Activated T-helper 2 cell treated with anti-CD3 and anti-CD28 coated beads, Interferon-gamma antibody, Interleukin-2, Interleukin-4, amounts not matched to agents 10 μg/mL and 5 μg/mL and 100 μg/mL, durations not matched to agents 14 hours and 24 hours and 36 hours (primary cell): ENCODE measurements at regions not wholly inside any gene's neighbourhood (a gene's known extent, or its start where the extent isn't known, plus 50 kb on each side); places are given as distances from the start of the nearest gene placed in this dataset.

Source experiments
- DNase-seq: peaks from one replicate; pipeline ENCODE4 v3.0.0; 2021; ENCODE audit warnings: low spot score
- H3K27ac Mint-ChIP-seq: one replicate; pipeline ENCODE4 v1.8.0; 2021; ENCODE audit warnings: mixed read lengths
- H3K27me3 Mint-ChIP-seq: one replicate; pipeline ENCODE4 v1.8.0; 2021; ENCODE audit warnings: low read depth, mixed read lengths
- H3K36me3 Mint-ChIP-seq: one replicate; pipeline ENCODE4 v1.8.0; 2021; ENCODE audit warnings: low read depth, mixed read lengths
- H3K4me1 Mint-ChIP-seq: one replicate; pipeline ENCODE4 v1.8.0; 2021; ENCODE audit warnings: low read depth, mixed read lengths
- H3K4me3 Mint-ChIP-seq: one replicate; pipeline ENCODE4 v1.8.0; 2021; ENCODE audit warnings: low read depth, mild to moderate bottlenecking, moderate library complexity, mixed read lengths
- H3K9me3 Mint-ChIP-seq: one replicate; pipeline ENCODE4 v1.8.0; 2021; ENCODE audit warnings: mixed read lengths
- intact Hi-C: fragments of 100-400 bp; cut with micrococcal nuclease; formaldehyde crosslinking; loops from one replicate; pipeline ENCODE4 v1.15.1; 2023

DNA sequence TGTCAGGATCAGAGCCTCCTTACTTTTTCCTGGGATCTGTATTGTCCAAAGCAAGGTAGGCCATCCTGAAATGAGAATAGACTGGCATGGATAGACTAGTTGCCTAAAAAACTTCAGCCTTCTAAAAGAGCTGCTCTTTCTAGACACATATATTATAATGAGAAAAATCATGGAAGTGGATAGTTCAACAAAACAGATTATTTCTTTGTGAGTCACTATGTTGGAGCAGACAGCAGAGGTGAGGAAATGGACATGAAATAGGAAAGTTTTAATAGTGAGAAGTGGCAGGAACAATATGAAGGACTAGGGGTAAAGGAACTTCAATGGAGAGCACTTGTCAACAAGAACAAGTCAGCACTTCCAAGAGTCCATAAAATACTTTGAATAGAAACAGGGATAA is 101.9 kb upstream of the ANO3 start:
- no peak overlapping the region for H3K4me3 Mint-ChIP-seq
- H3K9me3 Mint-ChIP-seq, result peaks cover 4% of the 10 kb centered on the region
- no peak overlapping the region for H3K27ac Mint-ChIP-seq
- H3K4me1 Mint-ChIP-seq, result no peaks in the 10 kb centered on the region
- intact Hi-C loops, result no loop called here
- DNase-seq, result no peak
- H3K27me3 Mint-ChIP-seq, result no peaks in the 10 kb centered on the region
- H3K36me3 Mint-ChIP-seq, result no peaks in the 10 kb centered on the region

GRCh38 chr11:26231252-26231661 is 100.7 kb upstream of the ANO3 start:
- no peak overlapping the region for H3K4me3 Mint-ChIP-seq
- H3K27ac Mint-ChIP-seq, result no peak overlapping the region
- intact Hi-C loops, result no loop called here
- H3K27me3 Mint-ChIP-seq, result no peaks in the 10 kb centered on the region
- DNase-seq, result no peak
- H3K36me3 Mint-ChIP-seq, result no peaks in the 10 kb centered on the region
- no peaks in the 10 kb centered on the region for H3K4me1 Mint-ChIP-seq
- peaks cover 4% of the 10 kb centered on the region for H3K9me3 Mint-ChIP-seq

DNA sequence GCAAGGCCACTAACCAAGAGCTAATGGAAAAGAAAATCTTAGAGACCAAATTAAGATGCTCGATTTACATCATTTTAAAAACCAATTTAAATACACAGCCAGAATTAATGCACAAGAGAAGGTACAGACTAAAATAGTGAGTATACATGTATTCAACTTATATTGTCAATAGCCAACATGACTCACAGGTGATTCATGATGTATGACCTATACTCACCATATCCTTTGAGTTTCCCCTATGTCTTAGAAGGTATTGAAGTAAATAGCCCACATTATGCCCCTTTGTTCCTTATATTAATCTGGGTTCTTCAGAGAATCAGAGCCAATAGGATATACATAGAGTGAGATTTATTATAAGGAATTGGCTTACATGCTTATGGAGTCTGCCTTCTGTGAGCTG is 97.5 kb upstream of the ANO3 start:
- Mint-ChIP-seq H3K36me3 (no peaks in the 10 kb centered on the region), H3K27ac (no peak overlapping the region), H3K9me3 (peaks cover 4% of the 10 kb centered on the region), H3K4me1 (no peaks in the 10 kb centered on the region), H3K4me3 (no peak overlapping the region), H3K27me3 (no peaks in the 10 kb centered on the region)
- intact Hi-C loops, result no loop called here
- DNase-seq, result no peak

DNA sequence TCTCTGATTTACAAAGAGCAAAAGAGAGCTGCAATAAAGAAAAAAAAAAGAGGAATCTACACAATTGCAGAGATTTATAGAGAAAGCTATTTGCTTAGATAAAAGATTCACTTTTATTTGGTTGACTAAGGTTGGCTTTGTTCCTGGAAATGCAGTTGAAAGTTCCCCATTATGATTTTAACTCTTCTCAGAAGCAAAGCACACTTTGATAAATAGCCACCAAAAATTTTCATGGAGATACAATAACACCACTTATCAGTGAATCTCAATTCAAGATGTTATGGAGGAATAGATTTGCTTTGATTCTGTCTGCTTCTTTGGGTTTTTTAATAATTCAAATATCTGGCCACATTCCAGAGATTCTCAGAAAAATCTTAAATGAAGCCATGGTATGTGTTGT is 88.5 kb upstream of the ANO3 start:
- Mint-ChIP-seq H3K4me1 (no peaks in the 10 kb centered on the region), H3K27ac (no peak overlapping the region), H3K27me3 (no peaks in the 10 kb centered on the region), H3K36me3 (no peaks in the 10 kb centered on the region), H3K9me3 (peaks cover 6% of the 10 kb centered on the region), H3K4me3 (no peak overlapping the region)
- DNase-seq, result no peak
- intact Hi-C loops, result no loop called here

- no peaks in the 10 kb centered on the region for H3K4me1 Mint-ChIP-seq
- no peaks in the 10 kb centered on the region for H3K27me3 Mint-ChIP-seq
- H3K9me3 Mint-ChIP-seq, result peaks cover 6% of the 10 kb centered on the region
- no peaks in the 10 kb centered on the region for H3K36me3 Mint-ChIP-seq
- DNase-seq, result no peak
- intact Hi-C loops, result no loop called here
- no peak overlapping the region for H3K27ac Mint-ChIP-seq
- H3K4me3 Mint-ChIP-seq, result no peak overlapping the region
These were observed 87.7 kb upstream of the ANO3 start for GRCh38 chr11:26244207-26244606.

DNA sequence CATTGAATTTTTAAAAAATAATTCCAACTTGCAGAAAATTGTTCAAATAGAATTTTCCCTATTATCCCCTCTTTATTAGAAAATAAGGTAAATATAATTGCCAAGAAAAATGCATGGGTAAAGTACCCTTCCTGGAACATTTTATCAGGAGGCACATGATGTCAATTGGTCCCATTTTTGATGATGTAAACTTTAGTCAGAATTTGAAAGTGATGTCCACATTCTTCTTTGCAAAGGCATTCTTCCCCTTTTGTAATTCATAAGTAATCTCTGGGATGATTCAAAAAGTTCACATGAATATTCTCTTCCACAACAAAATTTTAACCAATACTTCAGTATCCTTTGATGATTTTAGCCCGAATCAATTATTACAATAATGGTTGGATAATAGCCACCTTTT is 86.9 kb upstream of the ANO3 start:
- H3K27ac Mint-ChIP-seq, result no peak overlapping the region
- H3K27me3 Mint-ChIP-seq, result no peaks in the 10 kb centered on the region
- intact Hi-C loops, result no loop called here
- DNase-seq, result no peak
- no peaks in the 10 kb centered on the region for H3K36me3 Mint-ChIP-seq
- no peak overlapping the region for H3K4me3 Mint-ChIP-seq
- peaks cover 6% of the 10 kb centered on the region for H3K9me3 Mint-ChIP-seq
- no peaks in the 10 kb centered on the region for H3K4me1 Mint-ChIP-seq

DNA sequence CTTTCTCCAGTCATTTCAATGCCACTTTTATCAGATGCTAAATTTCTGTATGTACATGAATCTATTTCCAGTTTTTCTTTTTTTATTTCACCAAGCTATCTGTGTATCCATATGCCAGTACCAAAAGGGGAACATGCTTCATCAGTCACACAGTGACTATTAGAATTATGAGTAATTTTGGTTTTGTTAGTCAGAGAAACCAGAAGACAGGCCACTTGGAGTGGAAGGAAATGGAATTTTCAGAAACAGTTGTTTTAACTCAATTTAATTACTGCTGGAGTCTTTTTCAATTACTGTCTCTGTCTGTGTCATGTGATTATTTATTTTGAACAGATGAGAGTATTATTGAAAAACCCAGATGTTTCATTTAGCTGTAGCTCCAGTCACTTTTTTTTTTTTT is 84.6 kb upstream of the ANO3 start:
- no peaks in the 10 kb centered on the region for H3K36me3 Mint-ChIP-seq
- H3K4me1 Mint-ChIP-seq, result no peaks in the 10 kb centered on the region
- no peak overlapping the region for H3K4me3 Mint-ChIP-seq
- peaks cover 6% of the 10 kb centered on the region for H3K9me3 Mint-ChIP-seq
- H3K27ac Mint-ChIP-seq, result no peak overlapping the region
- intact Hi-C loops, result no loop called here
- no peak for DNase-seq
- H3K27me3 Mint-ChIP-seq, result no peaks in the 10 kb centered on the region

DNA sequence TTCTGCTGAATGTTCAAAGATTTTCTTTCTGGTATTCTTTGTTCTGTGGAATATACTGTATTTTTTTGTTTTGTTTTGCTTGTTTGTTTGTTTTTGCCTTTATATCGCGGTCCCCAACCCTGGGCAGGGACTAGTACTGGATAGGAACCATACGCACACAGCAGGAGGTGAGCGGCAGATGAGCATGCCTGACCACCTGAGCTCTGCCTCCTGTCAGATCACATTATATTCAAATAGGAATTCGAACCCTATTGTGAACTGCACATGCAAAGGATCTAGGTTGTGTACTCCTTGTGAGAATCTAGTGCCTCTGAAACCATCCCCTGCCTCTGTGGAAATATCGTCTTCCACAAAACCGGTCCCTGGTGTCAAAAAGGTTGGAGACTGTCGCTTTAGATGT is 83.3 kb upstream of the ANO3 start:
- H3K36me3 Mint-ChIP-seq, result no peaks in the 10 kb centered on the region
- DNase-seq, result no peak
- H3K27me3 Mint-ChIP-seq, result no peaks in the 10 kb centered on the region
- no peaks in the 10 kb centered on the region for H3K4me1 Mint-ChIP-seq
- no peak overlapping the region for H3K4me3 Mint-ChIP-seq
- intact Hi-C loops, result no loop called here
- no peak overlapping the region for H3K27ac Mint-ChIP-seq
- H3K9me3 Mint-ChIP-seq, result peaks cover 6% of the 10 kb centered on the region

- no peak for DNase-seq
- Mint-ChIP-seq H3K36me3 (no peaks in the 10 kb centered on the region), H3K9me3 (no peaks in the 10 kb centered on the region), H3K27ac (no peak overlapping the region), H3K4me1 (no peaks in the 10 kb centered on the region), H3K4me3 (no peak overlapping the region), H3K27me3 (no peaks in the 10 kb centered on the region)
- intact Hi-C loops, result no loop called here
These were observed 77.6 kb upstream of the ANO3 start for GRCh38 chr11:26254378-26254777.

GRCh38 chr11:26263769-26264168 is 68.2 kb upstream of the ANO3 start:
- DNase-seq, result no peak
- Mint-ChIP-seq H3K36me3 (no peaks in the 10 kb centered on the region), H3K4me3 (no peak overlapping the region), H3K27me3 (no peaks in the 10 kb centered on the region), H3K27ac (no peak overlapping the region), H3K4me1 (no peaks in the 10 kb centered on the region), H3K9me3 (no peaks in the 10 kb centered on the region)
- intact Hi-C loops, result no loop called here

DNA sequence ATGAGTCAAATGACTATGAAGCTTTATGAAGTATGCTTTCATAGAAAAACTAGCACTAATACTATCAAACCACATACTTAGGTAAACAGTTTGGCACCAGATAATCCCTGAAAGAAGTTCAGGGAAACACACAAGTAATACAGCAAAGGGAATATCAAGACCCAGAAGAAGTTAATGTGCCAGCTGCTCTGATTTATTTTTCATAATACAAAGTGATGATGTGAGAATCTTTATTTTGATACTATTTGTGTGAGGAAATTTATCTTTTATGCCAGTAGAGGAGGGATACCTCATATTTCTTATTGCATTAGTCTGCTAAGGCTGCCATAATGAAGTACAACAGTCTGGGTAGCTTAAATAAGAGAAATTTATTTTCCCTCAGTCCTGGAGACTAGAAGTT is 67.7 kb upstream of the ANO3 start:
- Mint-ChIP-seq H3K27ac (no peak overlapping the region), H3K9me3 (no peaks in the 10 kb centered on the region), H3K36me3 (no peaks in the 10 kb centered on the region), H3K4me3 (no peak overlapping the region), H3K4me1 (no peaks in the 10 kb centered on the region), H3K27me3 (no peaks in the 10 kb centered on the region)
- intact Hi-C loops, result no loop called here
- DNase-seq, result no peak

DNA sequence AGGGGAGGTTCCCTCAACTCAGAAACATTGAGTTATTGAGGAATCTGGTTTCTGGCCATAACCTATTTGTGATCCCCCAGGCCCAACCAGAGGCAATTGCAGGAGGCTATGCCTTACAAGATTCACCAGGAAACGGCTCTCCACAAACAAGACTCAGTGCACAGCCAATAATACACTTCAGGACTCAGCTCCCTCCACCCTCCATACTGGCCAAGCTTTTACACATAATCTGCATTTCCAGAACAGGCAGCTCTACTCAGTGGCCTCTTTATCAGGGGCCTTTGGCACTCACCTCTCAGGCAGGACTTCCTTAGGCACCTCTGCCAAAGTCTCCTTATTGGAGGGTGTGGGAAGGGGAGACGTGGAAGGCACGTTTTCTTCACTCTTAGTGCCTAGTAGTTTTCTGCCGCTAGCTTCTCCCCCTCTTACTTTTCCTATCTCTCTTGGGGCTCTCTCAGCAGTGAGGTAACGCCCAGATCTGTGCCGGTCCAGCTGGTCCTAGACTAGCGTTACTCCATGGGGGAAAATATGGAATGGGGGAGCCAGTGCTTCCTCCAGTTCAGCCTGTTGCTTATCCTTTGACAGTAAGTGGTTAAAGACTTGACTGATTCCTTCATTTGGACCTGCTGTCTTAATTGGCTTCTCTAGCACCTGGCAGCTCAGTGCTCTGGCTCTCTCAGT is 62.8 kb upstream of the ANO3 start:
- H3K36me3 Mint-ChIP-seq, result no peaks in the 10 kb centered on the region
- intact Hi-C loops, result no loop called here
- H3K9me3 Mint-ChIP-seq, result no peaks in the 10 kb centered on the region
- no peaks in the 10 kb centered on the region for H3K4me1 Mint-ChIP-seq
- no peaks in the 10 kb centered on the region for H3K27me3 Mint-ChIP-seq
- H3K27ac Mint-ChIP-seq, result no peak overlapping the region
- H3K4me3 Mint-ChIP-seq, result no peak overlapping the region
- DNase-seq, result no peak

DNA sequence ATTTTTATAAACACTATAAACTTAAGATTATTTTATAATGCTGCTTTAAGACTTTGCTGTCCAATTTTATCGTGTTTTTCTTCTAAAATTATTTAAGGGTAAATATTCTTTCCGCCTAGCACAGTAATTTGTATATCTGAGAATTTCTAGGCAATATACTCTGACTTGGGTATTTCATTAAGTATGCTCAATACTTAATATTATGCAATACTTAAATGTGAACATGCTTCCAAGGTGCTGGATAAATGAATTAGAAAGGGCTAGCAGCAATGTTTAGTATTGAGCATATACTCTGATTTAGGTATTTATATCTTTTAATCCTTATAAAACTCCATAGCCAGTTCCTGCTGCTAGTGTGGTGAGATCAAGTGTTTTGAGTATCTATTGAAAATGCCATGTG is 60.3 kb upstream of the ANO3 start:
- intact Hi-C loops, result no loop called here
- Mint-ChIP-seq H3K4me1 (peaks cover under 1% of the 10 kb centered on the region), H3K36me3 (no peaks in the 10 kb centered on the region), H3K9me3 (no peaks in the 10 kb centered on the region), H3K27me3 (no peaks in the 10 kb centered on the region), H3K4me3 (no peak overlapping the region), H3K27ac (no peak overlapping the region)
- DNase-seq, result no peak
